Heart left ventricle (tissue), 13 donors: ENCODE measurements at regions not wholly inside any gene's neighbourhood (a gene's known extent, or its start where the extent isn't known, plus 50 kb on each side); places are given as distances from the start of the nearest gene placed in this dataset.

Experiments
- POLR2A ChIP-seq, 2 donors: fragments of 450-650 bp; IDR thresholded peaks; one replicate each; pipeline ENCODE4 v1.6.1; 2017; ENCODE audit warnings: antibody characterized with exemption in 2 of 2, mild to moderate bottlenecking in 2 of 2, moderate library complexity in 2 of 2
- TF ChIP-seq, protein P1 (sequence below), 12 donors: fragments of 200-600 bp; sonication (generic) in 4 of 12; IDR thresholded peaks; one replicate each; pipeline versions ENCODE4 v1.5.0 to v1.8.0; 2018 to 2022; ENCODE audit warnings: antibody characterized with exemption in 12 of 12, mild to moderate bottlenecking in 5 of 12
- donor health status: ischemic (EF 13 %, LVEDD 7.1; RV severe dilation, severe dysfunction).
- donor health status: DM: no; HTN: yes; CAD: no.
- donor health status: DM: no; HTN: no; CAD: no.
- donor health status: ischemic (EF 25% LVEDD 6.9; RV normal size, moderate dysfunction).
- donor health status: ischemic (EF 25% LVEDD 5.7; RV mildly dilated, moderate dysfunction).
- donor health status: ischemic (EF 35%, LVEDD 5.7; RV mildly dilated, moderate dysfunction).
- donor health status: nonischemic (EF 11% LVEDD 7.7; RV severe dilation, severe dysfunction).
- donor health status: DM: yes; HTN: yes; CAD: no.
- donor health status: PGD.
- donor health status: ischemic (EF 29% LVEDD 5.4; RV normal size, mild dysfunction).
- donor health status: nonischemic (EF 23%, LVEDD 6.1; RV moderate dilation, normal function).

DNA sequence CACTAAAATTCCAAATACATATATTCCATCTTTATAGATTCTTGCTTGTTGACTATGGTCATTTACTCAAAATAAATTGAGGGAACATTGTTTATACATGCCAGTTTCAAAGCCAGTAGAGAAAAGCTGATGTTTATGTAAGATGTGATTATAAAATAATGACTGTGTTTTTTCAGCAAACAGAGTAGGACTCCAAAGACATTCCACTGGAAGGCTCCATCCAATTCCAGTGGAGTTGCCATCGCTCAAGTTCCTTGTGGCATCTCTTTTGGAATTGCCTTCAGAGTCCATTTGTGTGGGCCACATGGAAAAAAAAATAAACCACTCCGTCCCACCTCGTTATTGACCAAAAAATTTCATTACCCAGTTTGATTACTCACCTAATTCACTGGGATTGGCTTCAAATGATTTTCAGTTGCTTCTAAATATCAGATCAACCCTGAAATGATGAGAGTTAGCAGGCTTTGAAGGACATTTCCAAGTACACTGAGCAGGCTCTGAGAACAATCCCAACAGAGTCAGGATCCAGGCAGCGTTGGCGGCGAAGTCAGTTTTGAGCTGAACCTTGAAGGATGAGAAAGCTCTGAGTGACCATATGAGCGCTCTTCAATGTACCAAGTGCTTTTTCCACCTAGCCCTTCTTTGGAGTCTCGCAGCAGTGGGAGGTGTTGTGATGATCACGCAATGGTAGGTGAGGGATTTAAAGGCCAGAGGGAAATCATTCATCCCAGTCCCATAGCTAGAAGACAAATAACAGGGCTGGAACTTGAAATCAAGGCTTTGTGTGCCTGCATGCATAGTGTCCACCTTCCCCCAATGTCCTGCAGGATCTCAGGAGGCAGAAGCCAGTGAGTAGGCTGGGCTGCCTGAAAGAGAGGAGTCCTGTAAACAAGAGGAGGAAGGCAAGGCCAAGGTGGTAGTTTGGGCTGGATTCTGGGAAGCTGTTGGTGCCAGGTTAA lies 281.7 kb downstream of the CDC5L start:
- TF ChIP-seq, protein P1, sequence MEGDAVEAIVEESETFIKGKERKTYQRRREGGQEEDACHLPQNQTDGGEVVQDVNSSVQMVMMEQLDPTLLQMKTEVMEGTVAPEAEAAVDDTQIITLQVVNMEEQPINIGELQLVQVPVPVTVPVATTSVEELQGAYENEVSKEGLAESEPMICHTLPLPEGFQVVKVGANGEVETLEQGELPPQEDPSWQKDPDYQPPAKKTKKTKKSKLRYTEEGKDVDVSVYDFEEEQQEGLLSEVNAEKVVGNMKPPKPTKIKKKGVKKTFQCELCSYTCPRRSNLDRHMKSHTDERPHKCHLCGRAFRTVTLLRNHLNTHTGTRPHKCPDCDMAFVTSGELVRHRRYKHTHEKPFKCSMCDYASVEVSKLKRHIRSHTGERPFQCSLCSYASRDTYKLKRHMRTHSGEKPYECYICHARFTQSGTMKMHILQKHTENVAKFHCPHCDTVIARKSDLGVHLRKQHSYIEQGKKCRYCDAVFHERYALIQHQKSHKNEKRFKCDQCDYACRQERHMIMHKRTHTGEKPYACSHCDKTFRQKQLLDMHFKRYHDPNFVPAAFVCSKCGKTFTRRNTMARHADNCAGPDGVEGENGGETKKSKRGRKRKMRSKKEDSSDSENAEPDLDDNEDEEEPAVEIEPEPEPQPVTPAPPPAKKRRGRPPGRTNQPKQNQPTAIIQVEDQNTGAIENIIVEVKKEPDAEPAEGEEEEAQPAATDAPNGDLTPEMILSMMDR (IDR thresholded peaks at IDR 0.05): no peak
- no peak for TF ChIP-seq POLR2A (IDR thresholded peaks at IDR 0.05)
